PC-9 (cell line): ENCODE measurements at regions not wholly inside any gene's neighbourhood (a gene's known extent, or its start where the extent isn't known, plus 50 kb on each side); places are given as distances from the start of the nearest gene placed in this dataset.

Source experiments
- BruUV-seq: library from RNA; stranded (reverse); fragments of 400-500 nt; replicated peaks from 2 replicates; lab custom pipeline; 2021; lab: Mats Ljungman, UMichigan
- CTCF ChIA-PET: fragments of 300-600 bp; sonication (Branson Sonifier 250); formaldehyde crosslinking; loops from one replicate; lab custom pipeline; 2022; ENCODE audit warnings: antibody characterized with exemption; lab: Charles Lee
- POLR2A ChIA-PET: fragments of 300-600 bp; sonication (Branson Sonifier 250); formaldehyde crosslinking; loops from one replicate; lab custom pipeline; 2022; ENCODE audit warnings: antibody characterized with exemption; ENCODE audit not compliant: unreplicated experiment; lab: Charles Lee
- DNase-seq, 2 experiments: peaks; one replicate each; pipeline versions ENCODE4 v3.0.0 to v3.0.0-alpha.2; 2015 to 2022; ENCODE audit warnings: mixed read lengths in 1 of 2
- H2AFZ ChIP-seq: fragments of 200-600 bp; sonication (generic); 2 replicates; pipeline ENCODE4 v1.8.1; 2017; ENCODE audit warnings: antibody characterized with exemption
- H3F3A ChIP-seq: fragments of 200-600 bp; sonication (generic); 2 replicates; pipeline ENCODE4 v1.8.1; 2017; ENCODE audit warnings: antibody characterized with exemption, mild to moderate bottlenecking, low read depth; ENCODE audit not compliant: insufficient read depth
- H3K27ac ChIP-seq: fragments of 200-600 bp; sonication (generic); 2 replicates; pipeline ENCODE4 v1.6.1; 2016; ENCODE audit warnings: mixed run types
- H3K27me3 ChIP-seq: fragments of 200-600 bp; sonication (generic); 2 replicates; pipeline ENCODE4 v1.6.1; 2016; ENCODE audit warnings: low read depth, mixed run types; ENCODE audit not compliant: insufficient read depth
- H3K36me3 ChIP-seq: fragments of 200-600 bp; sonication (generic); 2 replicates; pipeline ENCODE4 v1.6.1; 2016; ENCODE audit warnings: low read depth, mixed run types
- H3K4me1 ChIP-seq: fragments of 200-600 bp; sonication (generic); replicated peaks from 2 replicates; pipeline ENCODE4 v1.6.1; 2016; ENCODE audit warnings: mixed run types; ENCODE audit not compliant: insufficient read depth
- H3K4me2 ChIP-seq: fragments of 200-600 bp; sonication (generic); 2 replicates; pipeline ENCODE4 v1.6.1; 2017; ENCODE audit warnings: mixed run types
- H3K4me3 ChIP-seq: fragments of 200-600 bp; sonication (generic); 2 replicates; pipeline ENCODE4 v1.6.1; 2016; ENCODE audit warnings: mixed run types
- H3K79me2 ChIP-seq: fragments of 200-600 bp; sonication (generic); 2 replicates; pipeline ENCODE4 v1.6.1; 2017; ENCODE audit warnings: low read depth, mixed run types
- H3K9me2 ChIP-seq: fragments of 200-600 bp; sonication (generic); 2 replicates; pipeline ENCODE4 v1.8.1; 2017; ENCODE audit warnings: mild to moderate bottlenecking; ENCODE audit not compliant: insufficient read depth
- H3K9me3 ChIP-seq: fragments of 200-600 bp; sonication (generic); 2 replicates; pipeline ENCODE4 v1.8.1; 2016; ENCODE audit warnings: low read depth; ENCODE audit not compliant: insufficient read depth
- H4K20me1 ChIP-seq: fragments of 200-600 bp; sonication (generic); 2 replicates; pipeline ENCODE4 v1.8.1; 2017; ENCODE audit not compliant: insufficient read depth
- EZH2 ChIP-seq: fragments of 200-600 bp; sonication (generic); IDR thresholded peaks from 2 replicates; pipeline ENCODE4 v1.8.0; 2017; ENCODE audit warnings: antibody characterized with exemption, low read depth
- intact Hi-C: fragments of 100-400 bp; cut with micrococcal nuclease; formaldehyde crosslinking; loops from one replicate; pipeline ENCODE4 v1.10.0; 2022; ENCODE audit not compliant: unreplicated experiment
- TF ChIP-seq, protein P1 (sequence below): fragments of 200-600 bp; sonication (generic); conservative IDR thresholded peaks from 2 replicates; pipeline ENCODE4 v1.6.1; 2017; ENCODE audit warnings: mixed run types, antibody characterized with exemption, mild to moderate bottlenecking, moderate library complexity

DNA sequence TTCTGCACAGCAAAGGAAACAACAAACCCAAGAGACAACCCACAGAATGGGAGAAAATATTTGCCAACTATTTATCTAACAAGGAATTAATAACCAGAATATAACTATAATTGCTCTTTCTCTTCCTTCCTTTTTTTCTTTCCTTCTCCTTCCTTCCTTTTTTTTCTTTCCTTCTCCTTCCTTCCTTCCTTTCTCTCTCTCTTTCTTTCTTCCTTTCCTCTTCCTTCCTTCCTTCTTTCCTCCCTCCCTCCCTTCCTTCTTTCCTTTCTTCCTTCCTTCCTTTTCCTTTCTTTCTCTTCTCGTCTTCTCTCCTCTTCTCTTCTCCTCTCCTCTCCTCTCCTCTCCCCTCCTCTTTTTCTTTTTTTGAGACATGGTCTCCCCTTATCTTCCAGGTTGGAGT lies 345.4 kb upstream of the ARRDC4 start:
- Histone ChIP-seq H3K9me2 (no peaks in the 10 kb centered on the region), H3K4me1 (no peaks in the 10 kb centered on the region), H3K36me3 (no peaks in the 10 kb centered on the region), H3K27ac (no peak overlapping the region), H3K9me3 (no peaks in the 10 kb centered on the region), H3F3A (no peaks in the 10 kb centered on the region), H3K27me3 (0 out of 2 replicates have a peak, but pooled peaks cover 3% of the 10 kb centered on the region), H2AFZ (no peak overlapping the region), H4K20me1 (no peaks in the 10 kb centered on the region), H3K4me2 (no peak overlapping the region), H3K4me3 (no peak overlapping the region), H3K79me2 (no peaks in the 10 kb centered on the region)
- intact Hi-C loops: no loop called here
- CTCF ChIA-PET: no interaction called here
- no TSS peak for BruUV-seq
- no peak for TF ChIP-seq EZH2
- TF ChIP-seq, protein P1, sequence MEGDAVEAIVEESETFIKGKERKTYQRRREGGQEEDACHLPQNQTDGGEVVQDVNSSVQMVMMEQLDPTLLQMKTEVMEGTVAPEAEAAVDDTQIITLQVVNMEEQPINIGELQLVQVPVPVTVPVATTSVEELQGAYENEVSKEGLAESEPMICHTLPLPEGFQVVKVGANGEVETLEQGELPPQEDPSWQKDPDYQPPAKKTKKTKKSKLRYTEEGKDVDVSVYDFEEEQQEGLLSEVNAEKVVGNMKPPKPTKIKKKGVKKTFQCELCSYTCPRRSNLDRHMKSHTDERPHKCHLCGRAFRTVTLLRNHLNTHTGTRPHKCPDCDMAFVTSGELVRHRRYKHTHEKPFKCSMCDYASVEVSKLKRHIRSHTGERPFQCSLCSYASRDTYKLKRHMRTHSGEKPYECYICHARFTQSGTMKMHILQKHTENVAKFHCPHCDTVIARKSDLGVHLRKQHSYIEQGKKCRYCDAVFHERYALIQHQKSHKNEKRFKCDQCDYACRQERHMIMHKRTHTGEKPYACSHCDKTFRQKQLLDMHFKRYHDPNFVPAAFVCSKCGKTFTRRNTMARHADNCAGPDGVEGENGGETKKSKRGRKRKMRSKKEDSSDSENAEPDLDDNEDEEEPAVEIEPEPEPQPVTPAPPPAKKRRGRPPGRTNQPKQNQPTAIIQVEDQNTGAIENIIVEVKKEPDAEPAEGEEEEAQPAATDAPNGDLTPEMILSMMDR: no peak
- POLR2A ChIA-PET: no interaction called here
- DNase-seq: no peak

DNA sequence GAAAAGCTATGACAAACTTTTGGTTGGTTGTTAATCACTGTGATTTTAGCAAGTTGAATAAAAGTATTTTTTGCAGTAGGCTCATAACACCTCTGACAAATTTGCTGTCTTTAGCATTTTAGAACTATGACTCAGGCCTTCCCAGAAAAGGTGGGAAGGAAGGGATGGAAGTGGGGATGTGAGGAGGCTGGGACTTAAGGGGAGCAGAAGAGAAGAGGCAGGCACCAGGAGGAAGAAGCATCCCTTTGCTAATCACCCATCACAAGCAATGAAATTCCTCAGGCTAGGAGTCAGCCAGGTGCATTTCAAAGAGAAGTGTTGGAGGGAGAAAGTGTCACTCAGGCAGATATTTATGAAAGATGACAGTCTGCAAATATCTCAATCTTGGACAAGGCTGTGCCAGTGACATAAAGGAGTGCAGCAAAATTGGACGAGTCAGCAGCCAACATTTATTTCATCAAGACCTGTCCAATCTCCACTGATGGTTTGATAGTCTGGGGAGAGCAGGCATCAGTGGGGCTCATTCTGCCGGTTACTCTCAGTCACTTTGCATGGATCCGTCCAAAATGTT lies 337.3 kb upstream of the ARRDC4 start:
- H3K9me3 ChIP-seq: no peaks in the 10 kb centered on the region
- no peak overlapping the region for H2AFZ ChIP-seq
- intact Hi-C loops: no loop called here
- ChIA-PET POLR2A (no interaction called here), CTCF (no interaction called here)
- H4K20me1 ChIP-seq: no peaks in the 10 kb centered on the region
- no peak for DNase-seq
- TF ChIP-seq, protein P1: no peak
- H3K27ac ChIP-seq: no peak overlapping the region
- H3K4me2 ChIP-seq: no peak overlapping the region
- H3K27me3 ChIP-seq: no peaks in the 10 kb centered on the region
- no peaks in the 10 kb centered on the region for H3F3A ChIP-seq
- no peaks in the 10 kb centered on the region for H3K36me3 ChIP-seq
- no peaks in the 10 kb centered on the region for H3K4me1 ChIP-seq
- no peak overlapping the region for H3K4me3 ChIP-seq
- no peaks in the 10 kb centered on the region for H3K79me2 ChIP-seq
- no peaks in the 10 kb centered on the region for H3K9me2 ChIP-seq
- no TSS peak for BruUV-seq

DNA sequence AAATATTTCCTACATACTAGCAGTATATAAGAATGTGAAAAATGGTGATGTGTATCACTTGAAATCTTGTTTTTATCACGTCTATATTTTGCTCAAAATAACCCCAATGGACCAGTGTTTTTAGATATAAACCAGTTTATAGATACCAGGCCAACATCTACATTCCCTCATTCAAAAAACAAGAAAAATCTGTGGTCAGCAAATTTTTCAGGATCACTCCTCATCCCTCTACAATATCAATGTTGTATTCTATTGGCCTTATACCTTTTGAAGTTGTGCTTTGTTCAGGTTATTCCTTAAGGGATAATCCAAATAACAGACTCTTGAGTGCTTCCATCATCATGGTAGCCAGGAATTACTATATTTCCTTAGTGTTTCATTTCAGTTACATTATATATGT lies 332.9 kb upstream of the ARRDC4 start:
- Histone ChIP-seq H3K79me2 (no peaks in the 10 kb centered on the region), H3K4me3 (no peak overlapping the region), H3K9me2 (no peaks in the 10 kb centered on the region), H3K4me1 (no peaks in the 10 kb centered on the region), H3K36me3 (no peaks in the 10 kb centered on the region), H3K27me3 (no peaks in the 10 kb centered on the region), H3K4me2 (no peak overlapping the region), H3K9me3 (no peaks in the 10 kb centered on the region), H3K27ac (no peak overlapping the region), H4K20me1 (no peaks in the 10 kb centered on the region), H2AFZ (no peak overlapping the region), H3F3A (no peaks in the 10 kb centered on the region)
- intact Hi-C loops: no loop called here
- DNase-seq: no peak
- TF ChIP-seq EZH2: no peak
- TF ChIP-seq, protein P1: no peak
- POLR2A ChIA-PET: no interaction called here
- CTCF ChIA-PET: no interaction called here
- no TSS peak for BruUV-seq
